SK-N-SH treated with all-trans-retinoic acid at 6 μM for 48 hours (cell line): ENCODE measurements at regions not wholly inside any gene's neighbourhood (a gene's known extent, or its start where the extent isn't known, plus 50 kb on each side); places are given as distances from the start of the nearest gene placed in this dataset.

Source experiments
- ATAC-seq: fragments of 200-7000 bp; cut with Tn5 transposase; 3 replicates; pipeline ENCODE4 v1.9.1; 2020; ENCODE audit warnings: mild to moderate bottlenecking, moderate library complexity
- ARNTL ChIP-seq: fragments of 450-650 bp; formaldehyde crosslinking; IDR thresholded peaks from 2 replicates; pipeline ENCODE4 v1.5.0; 2020; ENCODE audit warnings: low read depth, mild to moderate bottlenecking, moderate library complexity, borderline replicate concordance
- BACH2 ChIP-seq: fragments of 250-450 bp; sonication (Bioruptor Pico); IDR thresholded peaks from 2 replicates; pipeline ENCODE4 v1.9.0; 2021; ENCODE audit warnings: mild to moderate bottlenecking, borderline replicate concordance
- CREB5 ChIP-seq: fragments of 250-450 bp; sonication (Bioruptor Pico); IDR thresholded peaks from 2 replicates; pipeline ENCODE4 v1.5.1; 2020; ENCODE audit warnings: low read depth, mild to moderate bottlenecking, moderate library complexity
- ESRRG ChIP-seq: fragments of 250-450 bp; sonication (Bioruptor Pico); IDR thresholded peaks from 2 replicates; pipeline ENCODE4 v1.6.1; 2021; ENCODE audit warnings: mild to moderate bottlenecking
- GLIS3 ChIP-seq: fragments of 250-450 bp; sonication (Bioruptor Pico); IDR thresholded peaks from 2 replicates; pipeline ENCODE4 v1.5.0; 2020; ENCODE audit warnings: mild to moderate bottlenecking, moderate library complexity
- OSR1 ChIP-seq: fragments of 250-450 bp; sonication (Bioruptor Pico); IDR thresholded peaks from 2 replicates; pipeline ENCODE4 v1.8.0; 2022; ENCODE audit warnings: moderate library complexity, mild to moderate bottlenecking, inconsistent platforms
- PATZ1 ChIP-seq: fragments of 250-450 bp; sonication (Bioruptor Pico); IDR thresholded peaks from 2 replicates; pipeline ENCODE4 v1.8.0; 2020; ENCODE audit warnings: mild to moderate bottlenecking, moderate library complexity, borderline replicate concordance
- POU6F1 ChIP-seq: fragments of 250-450 bp; sonication (Bioruptor Pico); IDR thresholded peaks from 2 replicates; pipeline ENCODE4 v1.8.0; 2021; ENCODE audit warnings: low read depth, mild to moderate bottlenecking, moderate library complexity, borderline replicate concordance
- PPARA ChIP-seq: fragments of 250-450 bp; sonication (Bioruptor Pico); IDR thresholded peaks from 2 replicates; pipeline ENCODE4 v1.5.0; 2020; ENCODE audit warnings: mild to moderate bottlenecking, borderline replicate concordance
- RARB ChIP-seq: fragments of 250-450 bp; sonication (Bioruptor Pico); IDR thresholded peaks from 2 replicates; pipeline ENCODE4 v1.8.0; 2021; ENCODE audit warnings: mild to moderate bottlenecking, moderate library complexity
- SNAI2 ChIP-seq: fragments of 250-450 bp; sonication (Bioruptor Pico); IDR thresholded peaks from 2 replicates; pipeline ENCODE4 v1.5.0; 2020; ENCODE audit warnings: mild to moderate bottlenecking, moderate library complexity
- TOX ChIP-seq: fragments of 250-450 bp; sonication (Bioruptor Pico); IDR thresholded peaks from 2 replicates; pipeline ENCODE4 v1.8.0; 2021; ENCODE audit warnings: mild to moderate bottlenecking, moderate library complexity, borderline replicate concordance
- TSHZ2 ChIP-seq: fragments of 250-450 bp; sonication (Bioruptor Pico); IDR thresholded peaks from 2 replicates; pipeline ENCODE4 v1.5.0; 2020; ENCODE audit warnings: mild to moderate bottlenecking, moderate library complexity
- ZFP30 ChIP-seq: fragments of 450-650 bp; formaldehyde crosslinking; IDR thresholded peaks from 2 replicates; pipeline ENCODE4 v1.5.0; 2022; ENCODE audit warnings: mild to moderate bottlenecking, moderate library complexity
- ZNF565 ChIP-seq: fragments of 450-650 bp; formaldehyde crosslinking; conservative IDR thresholded peaks from 2 replicates; pipeline ENCODE4 v1.5.0; 2020; ENCODE audit warnings: low read depth, mild to moderate bottlenecking, moderate library complexity
- ZNF8 ChIP-seq: fragments of 450-650 bp; formaldehyde crosslinking; IDR thresholded peaks from 2 replicates; pipeline ENCODE4 v1.5.0; 2020; ENCODE audit warnings: mild to moderate bottlenecking, moderate library complexity

- TF ChIP-seq TSHZ2 (CRISPR knock-in tag) (no peak), SNAI2 (CRISPR knock-in tag) (no peak), RARB (CRISPR knock-in tag) (no peak), ARNTL (CRISPR knock-in tag) (no peak), BACH2 (no peak), PATZ1 (CRISPR knock-in tag) (no peak), ESRRG (CRISPR knock-in tag) (no peak), OSR1 (CRISPR knock-in tag) (no peak), GLIS3 (CRISPR knock-in tag) (no peak), ZNF565 (CRISPR knock-in tag) (no peak), CREB5 (CRISPR knock-in tag) (no peak)
- no peak for ATAC-seq
These were observed 83.3 kb downstream of the NCOR2 start for GRCh38 chr12:124484067-124484466.

GRCh38 chr12:124482901-124483799 is 84.3 kb downstream of the NCOR2 start:
- ATAC-seq: no peak
- no peak for TF ChIP-seq ZFP30 (CRISPR knock-in tag)
- no peak for TF ChIP-seq TSHZ2 (CRISPR knock-in tag)
- no peak for TF ChIP-seq POU6F1 (CRISPR knock-in tag)
- TF ChIP-seq ZNF8: no peak
- no peak for TF ChIP-seq TOX (CRISPR knock-in tag)
- no peak for TF ChIP-seq PPARA
- TF ChIP-seq OSR1 (CRISPR knock-in tag): no peak
- no peak for TF ChIP-seq CREB5 (CRISPR knock-in tag)

- ATAC-seq: no peak
- no peak for TF ChIP-seq SNAI2 (CRISPR knock-in tag)
- TF ChIP-seq PPARA: no peak
- no peak for TF ChIP-seq BACH2
- TF ChIP-seq POU6F1 (CRISPR knock-in tag): no peak
- TF ChIP-seq ARNTL (CRISPR knock-in tag): no peak
These were observed 84.9 kb downstream of the NCOR2 start for GRCh38 chr12:124482567-124482893.
